Astrocyte of the cerebellum (primary cell): ENCODE measurements at regions not wholly inside any gene's neighbourhood (a gene's known extent, or its start where the extent isn't known, plus 50 kb on each side); places are given as distances from the start of the nearest gene placed in this dataset.

ENCODE experiments used
- DNase-seq: peaks from one replicate; pipeline ENCODE4 v3.0.0-alpha.2; 2011; ENCODE audit warnings: low read depth
- H3K4me3 ChIP-seq: 2 replicates; pipeline ENCODE4 v1.5.1; 2011; ENCODE audit warnings: mild to moderate bottlenecking, low read depth, low read length, moderate library complexity
- CTCF ChIP-seq: IDR thresholded peaks from 2 replicates; pipeline ENCODE4 v1.5.1; 2012; ENCODE audit warnings: low read length, low read depth, moderate library complexity, mild to moderate bottlenecking; ENCODE audit errors: missing control alignments
- in situ Hi-C: cut with HindIII; loops from 2 replicates; pipeline ENCODE4 v1.10.0; 2017; ENCODE audit warnings: low sequenced_read_pairs

GRCh38 chr13:90389537-90389936, 958.0 kb upstream of the MIR17HG start:
- no peak overlapping the region for H3K4me3 ChIP-seq
- no peak for TF ChIP-seq CTCF
- in situ Hi-C loops = no loop called here
- no peak for DNase-seq

- in situ Hi-C loops = no loop called here
- H3K4me3 ChIP-seq = no peak overlapping the region
- DNase-seq = no peak
- TF ChIP-seq CTCF = no peak
These were observed 954.1 kb upstream of the MIR17HG start for GRCh38 chr13:90393408-90393807.

GRCh38 chr13:90395348-90395747, 952.1 kb upstream of the MIR17HG start:
- no peak for TF ChIP-seq CTCF
- no peak overlapping the region for H3K4me3 ChIP-seq
- in situ Hi-C loops = no loop called here
- no peak for DNase-seq

GRCh38 chr13:90395846-90396245, 951.6 kb upstream of the MIR17HG start:
- no peak for TF ChIP-seq CTCF
- in situ Hi-C loops = no loop called here
- DNase-seq = no peak
- H3K4me3 ChIP-seq = no peak overlapping the region

- no peak for TF ChIP-seq CTCF
- in situ Hi-C loops = no loop called here
- H3K4me3 ChIP-seq = no peak overlapping the region
- DNase-seq = no peak
These were observed 951.2 kb upstream of the MIR17HG start for GRCh38 chr13:90396266-90396665.

- TF ChIP-seq CTCF = no peak
- H3K4me3 ChIP-seq = no peak overlapping the region
- no peak for DNase-seq
- in situ Hi-C loops = no loop called here
These were observed 950.0 kb upstream of the MIR17HG start for GRCh38 chr13:90397503-90397902.

- in situ Hi-C loops = no loop called here
- no peak for DNase-seq
- TF ChIP-seq CTCF = no peak
- no peak overlapping the region for H3K4me3 ChIP-seq
These were observed 947.1 kb upstream of the MIR17HG start for GRCh38 chr13:90400372-90400771.
